SK-N-SH (cell line): ENCODE measurements at regions not wholly inside any gene's neighbourhood (a gene's known extent, or its start where the extent isn't known, plus 50 kb on each side); places are given as distances from the start of the nearest gene placed in this dataset.

Source experiments
- EP300 ChIP-seq, 2 experiments: IDR thresholded peaks; 2 replicates each; pipeline versions ENCODE4 v1.4.0 to v1.6.1; 2012; ENCODE audit warnings: borderline replicate concordance in 1 of 2, low read depth in 1 of 2, low read length in 1 of 2
- TAF1 ChIP-seq: IDR thresholded peaks from 2 replicates; pipeline ENCODE4 v1.6.1; 2012; ENCODE audit warnings: low read depth, mild to moderate bottlenecking, low read length, moderate library complexity, borderline replicate concordance
- TF ChIP-seq, protein P1 (sequence below): fragments of 200-600 bp; sonication (generic); IDR thresholded peaks from 2 replicates; pipeline ENCODE4 v1.6.1; 2017; ENCODE audit warnings: antibody characterized with exemption, mild to moderate bottlenecking, moderate library complexity

DNA sequence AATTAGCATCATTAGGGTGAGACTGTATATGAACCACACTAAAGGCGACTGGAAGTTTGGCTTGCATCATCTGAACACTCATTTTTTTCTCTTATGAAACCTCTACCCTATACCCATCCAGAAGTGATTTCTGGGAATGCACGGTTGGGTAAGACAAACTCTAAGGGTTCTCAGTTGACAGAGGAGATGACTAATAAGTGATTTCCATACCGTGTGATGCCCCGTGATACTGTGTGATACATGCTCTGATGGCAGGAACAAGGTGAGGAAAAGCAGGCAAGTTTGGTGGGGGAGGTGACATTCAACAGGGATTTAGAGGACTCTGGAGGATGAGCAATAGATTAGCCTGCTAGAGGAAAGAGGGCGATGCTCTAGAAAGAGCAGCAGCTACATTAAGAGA, 156.4 kb upstream of the CCL2 start:
- TF ChIP-seq TAF1 (no peak), EP300 (IDR thresholded peaks at IDR 0.05; ENCODE audit: borderline replicate concordance in 1 of 2, low read depth in 1 of 2, low read length in 1 of 2) (no peak)
- TF ChIP-seq, protein P1, sequence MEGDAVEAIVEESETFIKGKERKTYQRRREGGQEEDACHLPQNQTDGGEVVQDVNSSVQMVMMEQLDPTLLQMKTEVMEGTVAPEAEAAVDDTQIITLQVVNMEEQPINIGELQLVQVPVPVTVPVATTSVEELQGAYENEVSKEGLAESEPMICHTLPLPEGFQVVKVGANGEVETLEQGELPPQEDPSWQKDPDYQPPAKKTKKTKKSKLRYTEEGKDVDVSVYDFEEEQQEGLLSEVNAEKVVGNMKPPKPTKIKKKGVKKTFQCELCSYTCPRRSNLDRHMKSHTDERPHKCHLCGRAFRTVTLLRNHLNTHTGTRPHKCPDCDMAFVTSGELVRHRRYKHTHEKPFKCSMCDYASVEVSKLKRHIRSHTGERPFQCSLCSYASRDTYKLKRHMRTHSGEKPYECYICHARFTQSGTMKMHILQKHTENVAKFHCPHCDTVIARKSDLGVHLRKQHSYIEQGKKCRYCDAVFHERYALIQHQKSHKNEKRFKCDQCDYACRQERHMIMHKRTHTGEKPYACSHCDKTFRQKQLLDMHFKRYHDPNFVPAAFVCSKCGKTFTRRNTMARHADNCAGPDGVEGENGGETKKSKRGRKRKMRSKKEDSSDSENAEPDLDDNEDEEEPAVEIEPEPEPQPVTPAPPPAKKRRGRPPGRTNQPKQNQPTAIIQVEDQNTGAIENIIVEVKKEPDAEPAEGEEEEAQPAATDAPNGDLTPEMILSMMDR, result no peak
